ENCODE measurements at regions not wholly inside any gene's neighbourhood (a gene's known extent, or its start where the extent isn't known, plus 50 kb on each side); places are given as distances from the start of the nearest gene placed in this dataset.

GRCh38 chr13:84940167-84940566, 859.1 kb downstream of the SLITRK6 start:
- H3K27ac ChIP-seq (ENCODE audit: control insufficient read depth, insufficient read depth) = no peak overlapping the region

More at GRCh38 chr13:84940167-84940566, 859.1 kb downstream of the SLITRK6 start:
- BruUV-seq (replicated peaks) = no TSS peak
- ATAC-seq (no peak), DNase-seq (ENCODE audit: low read depth, low spot score) (no peak), FAIRE-seq (no peak)
- intact Hi-C loops (cut with micrococcal nuclease; ENCODE audit: unreplicated experiment) = no loop called here
- in situ Hi-C loops (cut with MboI) = no loop called here
- Histone ChIP-seq H2AFZ (ENCODE audit: control insufficient read depth, low read depth, low read length) (no peak overlapping the region), H3K79me2 (ENCODE audit: control insufficient read depth, insufficient read depth, low read length) (no peaks in the 10 kb centered on the region), H3K36me3 (ENCODE audit: control insufficient read depth in 2 of 2, insufficient read depth in 2 of 2, low read length in 1 of 2) (no peaks in the 10 kb centered on the region), H3K9ac (ENCODE audit: control insufficient read depth, insufficient read depth, low read length) (no peak overlapping the region), H3K4me1 (ENCODE audit: control insufficient read depth, insufficient read depth, low read length) (no peaks in the 10 kb centered on the region), H3K4me2 (ENCODE audit: control insufficient read depth, insufficient read depth) (no peak overlapping the region), H3K27me3 (replicated peaks in 1 of 2; ENCODE audit: control insufficient read depth in 2 of 2, insufficient read depth in 2 of 2, low read length in 1 of 2) (no peaks in the 10 kb centered on the region), H3K9me3 (replicated peaks; ENCODE audit: control insufficient read depth, insufficient read depth, low read length) (no peaks in the 10 kb centered on the region), H4K20me1 (ENCODE audit: control insufficient read depth, insufficient read depth) (no peaks in the 10 kb centered on the region), H3K4me3 (no peak overlapping the region)
- TF ChIP-seq EGR1 (IDR thresholded peaks at IDR 0.05; ENCODE audit: borderline replicate concordance in 1 of 2, low read depth in 2 of 2, low read length in 2 of 2) (no peak), TBL1XR1 (IDR thresholded peaks at IDR 0.05; ENCODE audit: low read depth, low read length) (no peak), ZBTB11 (CRISPR knock-in tag; IDR thresholded peaks at IDR 0.05) (no peak), KDM1A (IDR thresholded peaks at IDR 0.05; ENCODE audit: borderline replicate concordance) (no peak)
- ChIA-PET CTCF (no interaction called here), POLR2A (no interaction called here), RAD21 (ENCODE audit: unreplicated experiment) (no interaction called here), SMC1A (ENCODE audit: uncharacterized antibody, unreplicated experiment) (no interaction called here)
- 74% methylated on average over 6 of the region's 6 CpGs for WGBS (ENCODE audit: insufficient coverage, insufficient replicate concordance, low lambda C conversion rate, missing lambda C conversion rate)
